Urinary bladder (tissue), 3 donors: ENCODE measurements at regions not wholly inside any gene's neighbourhood (a gene's known extent, or its start where the extent isn't known, plus 50 kb on each side); places are given as distances from the start of the nearest gene placed in this dataset.

Experiments
- DNase-seq: peaks from one replicate; pipeline ENCODE4 v3.0.0-alpha.2; 2015; ENCODE audit errors: extremely low spot score
- H3K27ac ChIP-seq: one replicate; pipeline ENCODE4 v1.5.1; 2013; ENCODE audit warnings: low read depth, mild to moderate bottlenecking, moderate library complexity
- H3K36me3 ChIP-seq: one replicate; pipeline ENCODE4 v1.6.1; 2013; ENCODE audit warnings: mild to moderate bottlenecking, moderate library complexity; ENCODE audit not compliant: insufficient read depth
- H3K4me1 ChIP-seq: one replicate; pipeline ENCODE4 v1.6.1; 2013; ENCODE audit warnings: mild to moderate bottlenecking, moderate library complexity; ENCODE audit not compliant: insufficient read depth
- H3K4me3 ChIP-seq: one replicate; pipeline ENCODE4 v1.5.1; 2013; ENCODE audit warnings: low read depth, low read length
- WGBS: extraction: QIAGEN DNeasy Blood & Tissue Kit; methylation state at CpG from one replicate; pipeline ENCODE4 v1.1.7; 2013; 5-methylcytosine and 5-hydroxymethylcytosine counted together
- donor health status: healthy with polysubstance abuse.
- donor health status: healthy.

GRCh38 chr6:100259865-100260264 lies 204.9 kb downstream of the SIM1 start:
- no peaks in the 10 kb centered on the region for H3K36me3 ChIP-seq
- WGBS, result 53% methylated on average over 3 of the region's 3 CpGs
- DNase-seq, result no peak
- H3K4me1 ChIP-seq, result no peaks in the 10 kb centered on the region
- H3K27ac ChIP-seq, result no peak overlapping the region
- no peak overlapping the region for H3K4me3 ChIP-seq

GRCh38 chr6:100258752-100259151 lies 206.0 kb downstream of the SIM1 start:
- 69% methylated on average over 2 of the region's 2 CpGs for WGBS
- DNase-seq, result no peak
- Histone ChIP-seq H3K4me1 (no peaks in the 10 kb centered on the region), H3K36me3 (no peaks in the 10 kb centered on the region), H3K4me3 (no peak overlapping the region), H3K27ac (no peak overlapping the region)

- Histone ChIP-seq H3K36me3 (no peaks in the 10 kb centered on the region), H3K4me1 (no peaks in the 10 kb centered on the region), H3K27ac (no peak overlapping the region), H3K4me3 (no peak overlapping the region)
- no peak for DNase-seq
- WGBS, result 15% methylated on average over 4 of the region's 4 CpGs
Measured at GRCh38 chr6:100257793-100258395, 206.8 kb downstream of the SIM1 start.

- H3K4me1 ChIP-seq, result no peaks in the 10 kb centered on the region
- 67% methylated on average over 5 of the region's 5 CpGs for WGBS
- H3K36me3 ChIP-seq, result no peaks in the 10 kb centered on the region
- DNase-seq, result no peak
- no peak overlapping the region for H3K27ac ChIP-seq
- H3K4me3 ChIP-seq, result no peak overlapping the region
Measured at GRCh38 chr6:100255701-100256100, 209.0 kb downstream of the SIM1 start.

- 86% methylated on average over 1 of the region's 1 CpG for WGBS
- no peak for DNase-seq
- Histone ChIP-seq H3K4me3 (no peak overlapping the region), H3K27ac (no peak overlapping the region), H3K36me3 (no peaks in the 10 kb centered on the region), H3K4me1 (no peaks in the 10 kb centered on the region)
Measured at GRCh38 chr6:100247123-100247522, 217.6 kb downstream of the SIM1 start.

- Histone ChIP-seq H3K27ac (no peak overlapping the region), H3K4me3 (no peak overlapping the region), H3K4me1 (no peaks in the 10 kb centered on the region), H3K36me3 (no peaks in the 10 kb centered on the region)
- no peak for DNase-seq
- 24% methylated on average over 1 of the region's 1 CpG for WGBS
Measured at GRCh38 chr6:100246206-100246605, 218.5 kb downstream of the SIM1 start.

GRCh38 chr6:100240798-100241197 lies 223.9 kb downstream of the SIM1 start:
- no peak overlapping the region for H3K27ac ChIP-seq
- H3K36me3 ChIP-seq, result no peaks in the 10 kb centered on the region
- DNase-seq, result no peak
- no peak overlapping the region for H3K4me3 ChIP-seq
- no peaks in the 10 kb centered on the region for H3K4me1 ChIP-seq

GRCh38 chr6:100237821-100238220 lies 226.9 kb downstream of the SIM1 start:
- H3K4me1 ChIP-seq, result no peaks in the 10 kb centered on the region
- no peaks in the 10 kb centered on the region for H3K36me3 ChIP-seq
- H3K27ac ChIP-seq, result no peak overlapping the region
- no peak for DNase-seq
- WGBS, result 64% methylated on average over 2 of the region's 2 CpGs
- H3K4me3 ChIP-seq, result no peak overlapping the region

GRCh38 chr6:100236389-100236788 lies 228.3 kb downstream of the SIM1 start:
- Histone ChIP-seq H3K36me3 (no peaks in the 10 kb centered on the region), H3K4me3 (no peak overlapping the region), H3K4me1 (no peaks in the 10 kb centered on the region), H3K27ac (no peak overlapping the region)
- WGBS, result 87% methylated on average over 2 of the region's 2 CpGs
- no peak for DNase-seq

GRCh38 chr6:100235631-100236030 lies 229.1 kb downstream of the SIM1 start:
- Histone ChIP-seq H3K4me3 (no peak overlapping the region), H3K27ac (no peak overlapping the region), H3K4me1 (no peaks in the 10 kb centered on the region), H3K36me3 (no peaks in the 10 kb centered on the region)
- no peak for DNase-seq

GRCh38 chr6:100234625-100235024 lies 230.1 kb downstream of the SIM1 start:
- Histone ChIP-seq H3K36me3 (no peaks in the 10 kb centered on the region), H3K4me3 (no peak overlapping the region), H3K4me1 (no peaks in the 10 kb centered on the region), H3K27ac (no peak overlapping the region)
- DNase-seq, result no peak
- WGBS, result 63% methylated on average over 3 of the region's 3 CpGs

- Histone ChIP-seq H3K4me3 (no peak overlapping the region), H3K27ac (no peak overlapping the region), H3K4me1 (no peaks in the 10 kb centered on the region), H3K36me3 (no peaks in the 10 kb centered on the region)
- DNase-seq, result no peak
- 76% methylated on average over 5 of the region's 5 CpGs for WGBS
Measured at GRCh38 chr6:100232781-100233573, 231.7 kb downstream of the SIM1 start.

- Histone ChIP-seq H3K4me3 (no peak overlapping the region), H3K4me1 (no peaks in the 10 kb centered on the region), H3K36me3 (no peaks in the 10 kb centered on the region), H3K27ac (no peak overlapping the region)
- WGBS, result 76% methylated on average over 1 of the region's 1 CpG
- no peak for DNase-seq
Measured at GRCh38 chr6:100230953-100231316, 233.8 kb downstream of the SIM1 start.

GRCh38 chr6:100230115-100230952 lies 234.4 kb downstream of the SIM1 start:
- WGBS, result 84% methylated on average over 6 of the region's 6 CpGs
- H3K4me1 ChIP-seq, result no peaks in the 10 kb centered on the region
- no peak overlapping the region for H3K4me3 ChIP-seq
- H3K27ac ChIP-seq, result no peak overlapping the region
- H3K36me3 ChIP-seq, result no peaks in the 10 kb centered on the region
- DNase-seq, result no peak
